GM18511 (cell line): ENCODE measurements at regions not wholly inside any gene's neighbourhood (a gene's known extent, or its start where the extent isn't known, plus 50 kb on each side); places are given as distances from the start of the nearest gene placed in this dataset.

Experiments used
- ATAC-seq: cut with Tn5 transposase; IDR thresholded peaks from one replicate; pipeline ENCODE4 v1.9.1; 2021; ENCODE audit warnings: mild to moderate bottlenecking, moderate library complexity; ENCODE audit not compliant: unreplicated experiment

DNA sequence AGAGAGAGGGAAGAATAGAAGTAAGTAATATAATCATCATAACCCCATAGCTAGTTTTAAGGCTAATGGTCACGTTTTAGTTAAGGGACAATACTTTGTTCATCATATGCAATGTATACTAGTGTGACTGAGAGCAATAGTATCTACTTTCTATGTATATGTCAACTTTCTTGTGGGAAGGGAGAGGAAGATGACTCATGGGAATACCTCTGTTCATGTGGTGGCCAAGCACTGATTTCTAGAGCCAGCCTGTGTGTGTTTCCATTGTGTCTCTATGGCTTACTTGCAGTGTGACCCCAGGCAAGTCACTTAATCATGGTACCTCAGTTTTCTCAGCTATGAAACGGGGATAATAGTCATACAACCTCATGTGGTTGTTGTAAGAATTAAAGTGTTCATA, 639.6 kb downstream of the CETN3 start:
- ATAC-seq, result no peak

DNA sequence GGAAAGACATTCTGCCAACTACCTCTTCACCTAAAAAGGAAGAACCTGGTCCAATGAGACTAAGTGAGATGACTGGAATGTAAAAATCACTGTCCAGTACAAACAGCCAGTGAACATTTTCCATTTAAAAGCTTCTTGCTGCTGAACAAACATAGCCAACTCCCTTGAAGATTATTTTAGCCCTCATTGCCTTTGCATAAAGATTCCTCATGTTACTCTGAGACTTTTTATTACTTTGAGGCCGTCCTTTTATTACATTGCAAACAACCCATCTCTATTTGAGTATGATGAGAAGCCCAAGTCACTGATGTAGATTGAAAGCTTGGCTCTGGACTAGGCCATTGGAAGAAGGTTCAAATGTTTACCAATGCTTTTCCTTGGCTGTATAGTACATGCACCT, 649.8 kb downstream of the CETN3 start:
- no peak for ATAC-seq

DNA sequence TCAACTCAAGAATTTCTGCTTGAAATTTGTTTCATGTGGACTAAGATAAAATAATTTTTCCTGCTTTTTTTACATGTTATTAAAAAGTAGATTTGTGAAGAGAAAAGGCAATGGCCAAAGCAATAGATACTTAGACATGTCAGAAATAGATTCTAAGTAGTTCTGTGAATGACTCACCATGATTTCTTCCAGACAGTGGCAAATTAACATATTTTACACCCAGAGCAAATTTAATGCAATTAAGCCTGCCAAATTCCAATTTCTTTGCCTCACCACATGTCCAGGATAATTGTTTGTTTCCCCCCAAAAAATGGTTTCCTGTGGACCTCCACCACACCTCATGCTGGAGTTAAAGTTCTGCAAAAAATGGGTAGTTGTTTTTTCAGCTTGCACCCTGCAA, 651.4 kb downstream of the CETN3 start:
- ATAC-seq, result no peak

GRCh38 chr5:89756955-89757354, 652.6 kb downstream of the CETN3 start:
- ATAC-seq, result no peak

- no peak for ATAC-seq
Observed at GRCh38 chr5:89755024-89755423, 654.5 kb downstream of the CETN3 start.

DNA sequence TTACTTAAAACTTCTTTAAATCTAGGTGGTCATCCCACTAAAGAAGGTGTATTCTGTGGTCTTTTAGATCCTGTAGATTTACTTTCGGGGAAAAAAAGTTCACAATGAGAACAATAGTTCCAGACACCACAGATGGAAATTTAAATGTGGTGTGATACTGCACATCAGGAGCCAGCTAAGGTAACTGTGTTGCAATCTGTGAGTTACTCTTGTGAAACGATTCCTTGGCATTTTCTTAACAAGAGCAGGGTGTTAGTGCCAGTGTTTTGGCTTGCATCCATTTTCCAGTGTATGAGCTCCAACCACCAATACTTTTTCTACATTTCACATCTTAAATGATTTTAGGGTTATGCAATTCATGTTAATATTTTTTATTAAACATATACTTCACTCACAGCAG, 674.5 kb downstream of the CETN3 start:
- no peak for ATAC-seq

DNA sequence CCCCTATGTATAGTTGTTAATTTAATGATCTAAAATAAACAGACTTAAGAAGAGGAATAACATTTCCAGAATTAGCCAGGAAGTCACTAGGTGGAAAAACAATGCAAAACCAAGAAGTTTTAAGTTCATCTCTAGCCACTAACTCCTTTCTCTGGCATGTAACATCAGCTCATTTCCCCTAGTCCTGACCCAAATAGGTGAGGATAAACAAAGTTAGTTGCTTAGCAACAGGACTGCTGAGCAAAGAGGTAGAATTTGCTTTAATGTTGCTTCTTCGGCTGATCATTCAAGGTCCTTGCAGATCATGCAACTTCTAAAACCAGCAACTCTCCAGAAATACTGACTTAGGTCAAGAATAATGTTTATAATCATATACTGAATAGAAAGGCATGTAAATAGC, 675.8 kb downstream of the CETN3 start:
- no peak for ATAC-seq

GRCh38 chr5:89729623-89730301, 679.8 kb downstream of the CETN3 start:
- ATAC-seq, result peak; percentile 74

DNA sequence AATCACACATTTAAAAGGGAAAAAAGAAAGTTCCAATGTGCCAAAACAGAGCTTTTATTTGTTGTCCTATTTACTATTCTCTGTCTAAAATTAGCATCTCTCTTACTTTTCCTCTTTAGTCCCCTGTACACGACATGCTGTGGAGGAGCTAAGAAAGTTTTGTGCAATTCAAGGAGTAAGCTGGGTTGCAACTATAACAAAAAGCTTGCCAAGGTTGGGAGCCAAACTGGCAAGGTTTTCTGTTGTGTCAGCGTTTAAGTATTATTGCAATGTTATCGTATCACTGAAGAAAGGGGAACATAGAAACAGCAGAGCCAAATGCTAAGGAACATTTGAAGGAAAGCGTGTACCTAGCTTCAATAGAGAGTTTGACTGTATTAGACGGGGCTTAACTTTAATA, 680.8 kb downstream of the CETN3 start:
- ATAC-seq, result no peak

DNA sequence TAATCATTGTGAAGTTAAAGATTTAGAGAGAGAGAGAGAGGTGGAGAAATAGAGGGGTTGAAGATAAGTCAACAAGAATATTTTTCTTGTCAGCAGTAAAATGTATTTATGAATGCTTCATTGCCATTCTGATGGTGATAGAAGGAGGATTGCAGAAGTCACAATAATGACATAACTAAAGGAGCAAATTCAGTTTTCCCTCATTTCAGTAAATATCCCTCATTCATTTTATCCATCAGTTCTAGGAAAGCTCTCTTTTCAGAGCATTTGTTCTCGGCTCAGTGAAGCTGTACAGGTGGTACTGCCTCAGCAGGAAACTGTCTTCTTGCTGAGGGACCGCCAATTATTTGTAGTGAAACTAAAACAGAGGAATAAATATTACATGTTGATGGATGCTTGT, 681.4 kb downstream of the CETN3 start:
- ATAC-seq, result no peak

DNA sequence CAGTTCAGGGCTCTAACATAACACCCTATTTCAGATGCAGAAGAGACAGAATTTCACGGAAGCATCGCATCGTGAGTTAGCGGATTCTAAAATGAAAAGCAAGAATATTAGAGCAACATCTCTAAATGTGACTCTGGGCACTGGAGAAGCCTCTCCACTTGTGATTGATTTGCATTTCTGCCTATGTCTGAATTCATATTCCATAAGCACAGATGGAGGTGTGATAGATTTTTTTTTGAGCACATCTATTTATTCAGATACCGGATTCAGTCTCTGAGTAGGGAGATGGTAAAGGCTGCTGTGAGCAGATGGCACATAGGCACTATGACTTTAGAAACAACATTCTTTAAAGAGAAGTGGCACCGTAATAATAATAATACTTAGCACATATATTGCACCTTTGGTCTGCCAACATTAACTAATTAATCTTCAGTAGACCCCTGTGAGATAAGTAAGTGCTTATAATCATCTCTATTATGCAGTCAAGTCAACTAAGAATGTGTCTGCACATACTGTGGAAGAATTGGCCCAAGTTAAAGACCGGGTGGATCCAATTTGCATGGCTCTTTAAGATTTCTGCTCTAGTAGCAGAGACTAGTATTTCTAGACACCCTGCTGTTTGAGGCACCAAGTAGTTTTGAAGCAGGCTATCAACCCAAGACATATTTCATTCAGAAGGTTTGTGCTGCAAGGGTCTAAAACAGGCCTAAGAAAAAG, 685.0 kb downstream of the CETN3 start:
- ATAC-seq, result no peak

DNA sequence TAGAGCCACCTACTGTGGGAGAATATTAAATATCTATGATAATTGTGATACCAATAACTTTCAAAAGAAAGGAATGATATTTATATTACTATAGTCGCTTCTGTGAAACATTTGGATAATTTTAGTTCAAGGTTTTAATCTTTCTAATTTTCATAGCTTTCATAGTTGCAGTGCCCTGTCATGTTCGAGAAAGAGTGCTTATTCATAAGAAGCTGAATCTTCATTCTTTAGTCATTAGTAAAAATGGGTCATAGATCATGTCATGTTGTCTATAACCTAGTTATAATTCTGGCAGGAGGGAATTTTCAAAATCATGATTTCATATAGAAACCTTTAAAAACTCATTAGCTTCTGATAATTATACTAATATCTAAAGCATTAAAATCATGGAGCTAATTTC, 685.6 kb downstream of the CETN3 start:
- ATAC-seq, result no peak

GRCh38 chr5:89722538-89722937, 687.0 kb downstream of the CETN3 start:
- ATAC-seq, result no peak

- no peak for ATAC-seq
Observed at GRCh38 chr5:89721931-89722330, 687.6 kb downstream of the CETN3 start.

DNA sequence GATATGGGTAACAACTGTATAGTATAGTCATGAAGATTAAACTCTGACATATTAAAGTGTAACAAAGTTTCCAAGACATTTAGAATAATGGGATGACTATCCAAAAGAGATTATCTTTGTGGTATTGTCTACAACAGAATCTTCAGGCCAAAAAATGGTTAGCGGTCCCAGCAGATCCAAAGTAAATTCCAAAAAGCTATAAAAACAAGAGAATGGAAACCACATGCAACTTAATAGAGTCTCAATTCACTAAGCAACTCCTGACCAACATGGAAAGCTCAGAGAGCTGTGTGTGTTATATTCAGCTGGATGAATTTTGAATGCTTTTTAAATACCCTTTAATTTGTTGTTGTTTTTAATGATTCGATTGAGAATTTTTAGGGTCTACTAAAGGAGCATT, 688.2 kb downstream of the CETN3 start:
- no peak for ATAC-seq

GRCh38 chr5:89712134-89712700, 697.3 kb downstream of the CETN3 start:
- ATAC-seq, result no peak

DNA sequence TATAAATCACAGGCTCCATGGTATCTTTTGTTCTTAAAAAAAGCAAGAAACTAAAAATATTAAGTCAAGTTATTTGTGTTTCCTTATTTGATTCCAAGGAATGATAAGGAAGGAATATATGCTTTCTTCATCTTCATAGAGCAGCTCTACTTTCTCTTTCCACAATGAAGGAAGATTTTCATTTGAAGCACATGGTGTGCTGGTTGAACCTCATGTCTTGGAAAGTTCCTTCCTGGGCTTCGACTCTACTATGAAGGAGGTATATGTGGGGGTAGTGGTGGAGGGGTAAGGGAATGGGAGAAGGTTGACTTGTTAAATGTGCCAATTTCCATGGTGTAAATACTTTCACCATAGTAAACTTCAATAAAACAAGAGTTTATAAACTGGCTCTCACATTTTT, 698.0 kb downstream of the CETN3 start:
- no peak for ATAC-seq

GRCh38 chr5:89710006-89710405, 699.5 kb downstream of the CETN3 start:
- ATAC-seq, result no peak

DNA sequence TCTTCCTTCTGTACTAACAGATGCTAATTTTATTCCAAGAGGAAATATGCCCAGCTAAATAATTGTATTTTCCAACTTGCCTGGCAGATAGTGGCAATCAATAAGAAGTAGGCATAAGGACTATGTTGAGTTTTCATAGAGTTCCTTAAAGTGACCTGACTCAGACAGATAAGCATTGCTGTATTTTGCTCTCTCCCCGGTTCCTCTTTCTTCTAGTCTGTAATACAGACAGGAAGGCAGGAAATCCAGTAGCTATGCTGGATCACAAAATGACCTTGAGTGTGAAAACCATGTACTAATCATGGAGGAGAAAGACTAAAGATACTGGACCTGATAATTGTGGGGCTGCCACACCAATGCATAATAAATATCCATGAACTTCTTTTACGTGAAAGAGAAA, 701.7 kb downstream of the CETN3 start:
- no peak for ATAC-seq

- ATAC-seq, result no peak
Observed at GRCh38 chr5:89706731-89707130, 702.8 kb downstream of the CETN3 start.

- ATAC-seq, result no peak
Observed at GRCh38 chr5:89703817-89704216, 705.7 kb downstream of the CETN3 start.

- ATAC-seq, result no peak
Observed at GRCh38 chr5:89698028-89698427, 711.5 kb downstream of the CETN3 start.
